H1 (cell line): ENCODE measurements at regions not wholly inside any gene's neighbourhood (a gene's known extent, or its start where the extent isn't known, plus 50 kb on each side); places are given as distances from the start of the nearest gene placed in this dataset.

Experiments
- CTCF ChIA-PET: fragments of 300-600 bp; sonication (Branson Sonifier 250); formaldehyde crosslinking; loops from one replicate; lab custom pipeline; 2021; ENCODE audit not compliant: partially characterized antibody; lab: Charles Lee
- POLR2A ChIA-PET: fragments of 300-600 bp; sonication (Branson Sonifier 250); formaldehyde crosslinking; loops from one replicate; lab custom pipeline; 2021; ENCODE audit warnings: inconsistent platforms; ENCODE audit not compliant: partially characterized antibody; lab: Charles Lee
- DNase-seq, 2 experiments: peaks; one replicate each; pipeline versions ENCODE4 v3.0.0 to v3.0.0-alpha.2; 2010 to 2022; ENCODE audit warnings: low spot score in 2 of 2, low read depth in 1 of 2, mixed read lengths in 1 of 2
- FAIRE-seq: peaks from 2 replicates; lab custom pipeline; 2011; peaks lifted over from hg19 to GRCh38; lab: Jason Lieb, UNC
- H2AFZ ChIP-seq: 2 replicates; pipeline ENCODE4 v1.8.1; 2012; ENCODE audit warnings: low read length, inconsistent platforms
- H2AK5ac ChIP-seq: 2 replicates; pipeline ENCODE4 v1.6.1; 2013; ENCODE audit warnings: low read depth, low read length
- H2BK120ac ChIP-seq: replicated peaks from 2 replicates; pipeline ENCODE3; 2013; ENCODE audit warnings: low read depth, low read length, inconsistent platforms
- H2BK12ac ChIP-seq: 2 replicates; pipeline ENCODE4 v1.6.1; 2013; ENCODE audit warnings: low read depth, low read length
- H2BK15ac ChIP-seq: 2 replicates; pipeline ENCODE4 v1.6.1; 2013; ENCODE audit warnings: low read length
- H2BK20ac ChIP-seq: 2 replicates; pipeline ENCODE4 v1.6.1; 2013; ENCODE audit warnings: low read length
- H2BK5ac ChIP-seq: 2 replicates; pipeline ENCODE4 v1.6.1; 2013; ENCODE audit warnings: low read depth, low read length
- H3K14ac ChIP-seq: 2 replicates; pipeline ENCODE4 v1.6.1; 2013; ENCODE audit warnings: inconsistent platforms; ENCODE audit not compliant: insufficient read length
- H3K18ac ChIP-seq: 2 replicates; pipeline ENCODE4 v1.6.1; 2013; ENCODE audit warnings: low read length; ENCODE audit errors: extremely low read depth
- H3K23ac ChIP-seq: 2 replicates; pipeline ENCODE4 v1.6.1; 2013; ENCODE audit warnings: inconsistent platforms; ENCODE audit not compliant: insufficient read length
- H3K23me2 ChIP-seq: 2 replicates; pipeline ENCODE4 v1.6.1; 2013; ENCODE audit warnings: low read depth, low read length
- H3K27ac ChIP-seq: 2 replicates; pipeline ENCODE4 v1.6.1; 2011; ENCODE audit warnings: low read depth, low read length, inconsistent platforms
- H3K27me3 ChIP-seq, 4 experiments: replicated peaks in 1 of 4; 1 replicate in 1 of 4; 2 replicates in 3 of 4; pipeline versions ENCODE4 v1.6.1 to v1.8.1; 2011 to 2013; ENCODE audit warnings: low read length in 3 of 4, mild to moderate bottlenecking in 3 of 4, inconsistent platforms in 2 of 4, mixed read lengths in 2 of 4, moderate library complexity in 1 of 4; ENCODE audit not compliant: control insufficient read depth in 3 of 4, insufficient read depth in 3 of 4; ENCODE audit errors: extremely low read depth in 1 of 4
- H3K36me3 ChIP-seq, 4 experiments: 2 replicates each; pipeline versions ENCODE4 v1.6.1 to v1.8.1; 2011 to 2013; ENCODE audit warnings: mild to moderate bottlenecking in 4 of 4, low read length in 3 of 4, moderate library complexity in 2 of 4, control low read depth in 1 of 4, inconsistent platforms in 1 of 4; ENCODE audit not compliant: insufficient read depth in 4 of 4, control insufficient read depth in 2 of 4
- H3K4ac ChIP-seq: replicated peaks from 2 replicates; pipeline ENCODE3; 2013; ENCODE audit warnings: low read length, low read depth, mixed read lengths, inconsistent platforms; ENCODE audit not compliant: insufficient read length
- H3K4me1 ChIP-seq, 4 experiments: replicated peaks in 1 of 4; 1 replicate in 1 of 4; 2 replicates in 3 of 4; pipeline versions ENCODE4 v1.6.1 to v1.8.1; 2011 to 2013; ENCODE audit warnings: low read length in 3 of 4, inconsistent platforms in 2 of 4, mixed read lengths in 1 of 4; ENCODE audit not compliant: insufficient read depth in 4 of 4, control insufficient read depth in 3 of 4
- H3K4me2 ChIP-seq, 2 experiments: 2 replicates each; pipeline versions ENCODE4 v1.6.1 to v1.8.1; 2011 to 2013; ENCODE audit warnings: low read depth in 2 of 2, low read length in 2 of 2, control low read depth in 1 of 2, inconsistent platforms in 1 of 2, mild to moderate bottlenecking in 1 of 2; ENCODE audit not compliant: insufficient read depth in 1 of 2
- H3K4me3 ChIP-seq, 4 experiments: fragments of 200-600, 300-600 bp in 1 of 4; sonication (generic), shearing (Covaris generic), sonication (Bioruptor Twin) in 1 of 4; 2 replicates each; pipeline versions ENCODE4 v1.5.1 to v1.8.1; 2011 to 2016; ENCODE audit warnings: low read length in 4 of 4, low read depth in 3 of 4, control low read depth in 2 of 4, inconsistent platforms in 2 of 4, mild to moderate bottlenecking in 2 of 4, mixed read lengths in 1 of 4, moderate library complexity in 1 of 4; ENCODE audit not compliant: insufficient read depth in 2 of 4; ENCODE audit errors: extremely low read depth in 1 of 4
- H3K56ac ChIP-seq: replicated peaks from 2 replicates; pipeline ENCODE3; 2013; ENCODE audit warnings: low read depth, mild to moderate bottlenecking, mixed read lengths, low read length, inconsistent platforms; ENCODE audit not compliant: insufficient read length
- H3K79me1 ChIP-seq: 2 replicates; pipeline ENCODE4 v1.6.1; 2013; ENCODE audit warnings: low read depth, low read length, control low read depth
- H3K79me2 ChIP-seq, 2 experiments: 2 replicates each; pipeline versions ENCODE4 v1.6.1 to v1.8.1; 2012 to 2013; ENCODE audit warnings: low read length in 2 of 2, mild to moderate bottlenecking in 2 of 2, inconsistent platforms in 1 of 2; ENCODE audit not compliant: insufficient read depth in 2 of 2, control insufficient read depth in 1 of 2
- H3K9ac ChIP-seq, 4 experiments: replicated peaks in 1 of 4; 1 replicate in 1 of 4; 2 replicates in 3 of 4; pipeline versions ENCODE4 v1.6.1 to v1.8.1; 2011 to 2013; ENCODE audit warnings: low read depth in 3 of 4, low read length in 3 of 4, control low read depth in 2 of 4, mild to moderate bottlenecking in 2 of 4, moderate library complexity in 2 of 4, inconsistent platforms in 1 of 4; ENCODE audit errors: extremely low read depth in 1 of 4
- H3K9me3 ChIP-seq, 2 experiments: 2 replicates each; pipeline versions ENCODE4 v1.6.1 to v1.8.1; 2012 to 2013; ENCODE audit warnings: mild to moderate bottlenecking in 2 of 2, moderate library complexity in 2 of 2, control low read depth in 1 of 2, inconsistent platforms in 1 of 2, low read depth in 1 of 2, low read length in 1 of 2, mixed read lengths in 1 of 2; ENCODE audit not compliant: insufficient read depth in 2 of 2
- H4K20me1 ChIP-seq, 2 experiments: replicated peaks in 1 of 2; 2 replicates each; pipeline versions ENCODE3 to v1.8.1; 2011 to 2013; ENCODE audit warnings: inconsistent platforms in 2 of 2, low read length in 2 of 2, mild to moderate bottlenecking in 1 of 2; ENCODE audit not compliant: insufficient read depth in 2 of 2, control insufficient read depth in 1 of 2
- H4K5ac ChIP-seq: 2 replicates; pipeline ENCODE4 v1.6.1; 2013; ENCODE audit warnings: low read length, low read depth, mixed read lengths, inconsistent platforms; ENCODE audit not compliant: insufficient read length
- H4K8ac ChIP-seq: 2 replicates; pipeline ENCODE4 v1.8.0; 2013; ENCODE audit warnings: mild to moderate bottlenecking, moderate library complexity, low read length, inconsistent platforms; ENCODE audit not compliant: insufficient read depth; ENCODE audit errors: extremely low read depth
- H4K91ac ChIP-seq: replicated peaks from 2 replicates; pipeline ENCODE3; 2013; ENCODE audit warnings: low read length, mixed read lengths, inconsistent platforms; ENCODE audit not compliant: insufficient read length
- TAF7 ChIP-seq: optimal IDR thresholded peaks from 2 replicates; pipeline ENCODE3; 2011; ENCODE audit warnings: low read depth, mild to moderate bottlenecking, inconsistent platforms, low read length, moderate library complexity, borderline replicate concordance
- TF ChIP-seq, protein P1 (sequence below): fragments of 300-600 bp; sonication (generic); IDR thresholded peaks from 2 replicates; pipeline ENCODE4 v1.7.1; 2012; ENCODE audit warnings: low read length, moderate library complexity, mild to moderate bottlenecking, inconsistent platforms; ENCODE audit not compliant: insufficient replicate concordance

GRCh38 chr2:19683556-19683955 is 218.2 kb downstream of the TTC32 start:
- H3K27ac ChIP-seq = no peak overlapping the region
- H3K4me1 ChIP-seq = no peaks in the 10 kb centered on the region
- no peaks in the 10 kb centered on the region; a peak in 1 of 7 replicates for H3K27me3 ChIP-seq
- no peak overlapping the region for H2BK20ac ChIP-seq
- H4K20me1 ChIP-seq = no peaks in the 10 kb centered on the region
- no peak overlapping the region for H3K23ac ChIP-seq
- no peak overlapping the region for H4K91ac ChIP-seq
- no peak overlapping the region for H2BK120ac ChIP-seq
- ChIA-PET CTCF (interaction anchor here (0.9 to 1.9 kb wide), 5 partner anchors 18 to 325 kb away, joined by 3 to 7 read pairs (median 4); partner anchors contain the start of gene OSR1), POLR2A (no interaction called here)
- no peak overlapping the region for H3K9ac ChIP-seq
- H3K79me2 ChIP-seq = no peaks in the 10 kb centered on the region
- H3K56ac ChIP-seq = no peak overlapping the region
- H3K9me3 ChIP-seq = no peaks in the 10 kb centered on the region
- H3K23me2 ChIP-seq = no peaks in the 10 kb centered on the region
- H2BK5ac ChIP-seq = no peak overlapping the region
- FAIRE-seq (no peak), DNase-seq (no peak)
- no peak overlapping the region for H4K5ac ChIP-seq
- no peaks in the 10 kb centered on the region for H3K79me1 ChIP-seq
- no peaks in the 10 kb centered on the region for H3K36me3 ChIP-seq
- H2BK15ac ChIP-seq = no peak overlapping the region
- H2AK5ac ChIP-seq = no peak overlapping the region
- no peak overlapping the region for H2AFZ ChIP-seq
- H4K8ac ChIP-seq = no peak overlapping the region
- no peak overlapping the region for H3K18ac ChIP-seq
- H2BK12ac ChIP-seq = no peak overlapping the region
- no peak overlapping the region for H3K4ac ChIP-seq
- no peak overlapping the region for H3K4me3 ChIP-seq
- H3K14ac ChIP-seq = no peak overlapping the region
- H3K4me2 ChIP-seq = no peak overlapping the region
- no peak for TF ChIP-seq TAF7
- TF ChIP-seq, protein P1, sequence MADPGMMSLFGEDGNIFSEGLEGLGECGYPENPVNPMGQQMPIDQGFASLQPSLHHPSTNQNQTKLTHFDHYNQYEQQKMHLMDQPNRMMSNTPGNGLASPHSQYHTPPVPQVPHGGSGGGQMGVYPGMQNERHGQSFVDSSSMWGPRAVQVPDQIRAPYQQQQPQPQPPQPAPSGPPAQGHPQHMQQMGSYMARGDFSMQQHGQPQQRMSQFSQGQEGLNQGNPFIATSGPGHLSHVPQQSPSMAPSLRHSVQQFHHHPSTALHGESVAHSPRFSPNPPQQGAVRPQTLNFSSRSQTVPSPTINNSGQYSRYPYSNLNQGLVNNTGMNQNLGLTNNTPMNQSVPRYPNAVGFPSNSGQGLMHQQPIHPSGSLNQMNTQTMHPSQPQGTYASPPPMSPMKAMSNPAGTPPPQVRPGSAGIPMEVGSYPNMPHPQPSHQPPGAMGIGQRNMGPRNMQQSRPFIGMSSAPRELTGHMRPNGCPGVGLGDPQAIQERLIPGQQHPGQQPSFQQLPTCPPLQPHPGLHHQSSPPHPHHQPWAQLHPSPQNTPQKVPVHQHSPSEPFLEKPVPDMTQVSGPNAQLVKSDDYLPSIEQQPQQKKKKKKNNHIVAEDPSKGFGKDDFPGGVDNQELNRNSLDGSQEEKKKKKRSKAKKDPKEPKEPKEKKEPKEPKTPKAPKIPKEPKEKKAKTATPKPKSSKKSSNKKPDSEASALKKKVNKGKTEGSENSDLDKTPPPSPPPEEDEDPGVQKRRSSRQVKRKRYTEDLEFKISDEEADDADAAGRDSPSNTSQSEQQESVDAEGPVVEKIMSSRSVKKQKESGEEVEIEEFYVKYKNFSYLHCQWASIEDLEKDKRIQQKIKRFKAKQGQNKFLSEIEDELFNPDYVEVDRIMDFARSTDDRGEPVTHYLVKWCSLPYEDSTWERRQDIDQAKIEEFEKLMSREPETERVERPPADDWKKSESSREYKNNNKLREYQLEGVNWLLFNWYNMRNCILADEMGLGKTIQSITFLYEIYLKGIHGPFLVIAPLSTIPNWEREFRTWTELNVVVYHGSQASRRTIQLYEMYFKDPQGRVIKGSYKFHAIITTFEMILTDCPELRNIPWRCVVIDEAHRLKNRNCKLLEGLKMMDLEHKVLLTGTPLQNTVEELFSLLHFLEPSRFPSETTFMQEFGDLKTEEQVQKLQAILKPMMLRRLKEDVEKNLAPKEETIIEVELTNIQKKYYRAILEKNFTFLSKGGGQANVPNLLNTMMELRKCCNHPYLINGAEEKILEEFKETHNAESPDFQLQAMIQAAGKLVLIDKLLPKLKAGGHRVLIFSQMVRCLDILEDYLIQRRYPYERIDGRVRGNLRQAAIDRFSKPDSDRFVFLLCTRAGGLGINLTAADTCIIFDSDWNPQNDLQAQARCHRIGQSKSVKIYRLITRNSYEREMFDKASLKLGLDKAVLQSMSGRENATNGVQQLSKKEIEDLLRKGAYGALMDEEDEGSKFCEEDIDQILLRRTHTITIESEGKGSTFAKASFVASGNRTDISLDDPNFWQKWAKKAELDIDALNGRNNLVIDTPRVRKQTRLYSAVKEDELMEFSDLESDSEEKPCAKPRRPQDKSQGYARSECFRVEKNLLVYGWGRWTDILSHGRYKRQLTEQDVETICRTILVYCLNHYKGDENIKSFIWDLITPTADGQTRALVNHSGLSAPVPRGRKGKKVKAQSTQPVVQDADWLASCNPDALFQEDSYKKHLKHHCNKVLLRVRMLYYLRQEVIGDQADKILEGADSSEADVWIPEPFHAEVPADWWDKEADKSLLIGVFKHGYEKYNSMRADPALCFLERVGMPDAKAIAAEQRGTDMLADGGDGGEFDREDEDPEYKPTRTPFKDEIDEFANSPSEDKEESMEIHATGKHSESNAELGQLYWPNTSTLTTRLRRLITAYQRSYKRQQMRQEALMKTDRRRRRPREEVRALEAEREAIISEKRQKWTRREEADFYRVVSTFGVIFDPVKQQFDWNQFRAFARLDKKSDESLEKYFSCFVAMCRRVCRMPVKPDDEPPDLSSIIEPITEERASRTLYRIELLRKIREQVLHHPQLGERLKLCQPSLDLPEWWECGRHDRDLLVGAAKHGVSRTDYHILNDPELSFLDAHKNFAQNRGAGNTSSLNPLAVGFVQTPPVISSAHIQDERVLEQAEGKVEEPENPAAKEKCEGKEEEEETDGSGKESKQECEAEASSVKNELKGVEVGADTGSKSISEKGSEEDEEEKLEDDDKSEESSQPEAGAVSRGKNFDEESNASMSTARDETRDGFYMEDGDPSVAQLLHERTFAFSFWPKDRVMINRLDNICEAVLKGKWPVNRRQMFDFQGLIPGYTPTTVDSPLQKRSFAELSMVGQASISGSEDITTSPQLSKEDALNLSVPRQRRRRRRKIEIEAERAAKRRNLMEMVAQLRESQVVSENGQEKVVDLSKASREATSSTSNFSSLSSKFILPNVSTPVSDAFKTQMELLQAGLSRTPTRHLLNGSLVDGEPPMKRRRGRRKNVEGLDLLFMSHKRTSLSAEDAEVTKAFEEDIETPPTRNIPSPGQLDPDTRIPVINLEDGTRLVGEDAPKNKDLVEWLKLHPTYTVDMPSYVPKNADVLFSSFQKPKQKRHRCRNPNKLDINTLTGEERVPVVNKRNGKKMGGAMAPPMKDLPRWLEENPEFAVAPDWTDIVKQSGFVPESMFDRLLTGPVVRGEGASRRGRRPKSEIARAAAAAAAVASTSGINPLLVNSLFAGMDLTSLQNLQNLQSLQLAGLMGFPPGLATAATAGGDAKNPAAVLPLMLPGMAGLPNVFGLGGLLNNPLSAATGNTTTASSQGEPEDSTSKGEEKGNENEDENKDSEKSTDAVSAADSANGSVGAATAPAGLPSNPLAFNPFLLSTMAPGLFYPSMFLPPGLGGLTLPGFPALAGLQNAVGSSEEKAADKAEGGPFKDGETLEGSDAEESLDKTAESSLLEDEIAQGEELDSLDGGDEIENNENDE = no peak
